22Rv1 (cell line): ENCODE measurements at regions not wholly inside any gene's neighbourhood (a gene's known extent, or its start where the extent isn't known, plus 50 kb on each side); places are given as distances from the start of the nearest gene placed in this dataset.

ENCODE experiments used
- H3K27ac ChIP-seq: fragments of 450-650 bp; 2 replicates; pipeline ENCODE4 v1.5.1; 2017
- ZFX ChIP-seq: fragments of 450-650 bp; IDR thresholded peaks from 2 replicates; pipeline ENCODE4 v1.6.1; 2017; ENCODE audit warnings: antibody characterized with exemption, borderline replicate concordance
- TF ChIP-seq, protein P1 (sequence below): fragments of 450-650 bp; IDR thresholded peaks from 2 replicates; pipeline ENCODE4 v1.5.1; 2017; ENCODE audit warnings: mild to moderate bottlenecking

DNA sequence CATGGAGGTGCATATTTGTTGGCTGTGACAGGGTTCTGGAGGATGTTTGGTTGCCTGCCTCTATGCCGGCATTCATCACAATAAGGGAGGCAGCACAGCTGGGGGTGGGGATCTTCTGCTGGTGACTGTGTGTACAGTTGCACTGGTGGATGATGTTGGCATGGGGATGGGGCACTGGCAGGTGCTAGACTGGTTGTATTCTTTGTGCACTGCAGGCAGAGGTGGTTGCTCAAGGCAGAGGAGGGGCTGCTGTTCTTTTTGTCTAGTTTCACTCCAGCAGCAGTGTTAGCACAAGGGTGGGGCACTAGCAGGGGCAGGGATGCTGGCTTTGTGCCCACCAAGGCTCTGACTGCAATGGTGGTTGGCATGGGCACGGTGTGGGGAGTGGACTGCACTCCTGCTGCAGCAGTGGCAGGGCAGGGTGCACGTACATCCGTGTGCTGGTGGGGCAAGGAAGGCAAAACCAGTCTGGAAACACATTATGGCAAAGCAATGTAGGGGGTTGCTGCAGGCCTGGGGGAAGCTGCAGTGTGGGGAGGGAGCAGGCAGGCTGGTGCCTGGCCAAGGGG lies 69.3 kb downstream of the ISOC1 start:
- TF ChIP-seq, protein P1, sequence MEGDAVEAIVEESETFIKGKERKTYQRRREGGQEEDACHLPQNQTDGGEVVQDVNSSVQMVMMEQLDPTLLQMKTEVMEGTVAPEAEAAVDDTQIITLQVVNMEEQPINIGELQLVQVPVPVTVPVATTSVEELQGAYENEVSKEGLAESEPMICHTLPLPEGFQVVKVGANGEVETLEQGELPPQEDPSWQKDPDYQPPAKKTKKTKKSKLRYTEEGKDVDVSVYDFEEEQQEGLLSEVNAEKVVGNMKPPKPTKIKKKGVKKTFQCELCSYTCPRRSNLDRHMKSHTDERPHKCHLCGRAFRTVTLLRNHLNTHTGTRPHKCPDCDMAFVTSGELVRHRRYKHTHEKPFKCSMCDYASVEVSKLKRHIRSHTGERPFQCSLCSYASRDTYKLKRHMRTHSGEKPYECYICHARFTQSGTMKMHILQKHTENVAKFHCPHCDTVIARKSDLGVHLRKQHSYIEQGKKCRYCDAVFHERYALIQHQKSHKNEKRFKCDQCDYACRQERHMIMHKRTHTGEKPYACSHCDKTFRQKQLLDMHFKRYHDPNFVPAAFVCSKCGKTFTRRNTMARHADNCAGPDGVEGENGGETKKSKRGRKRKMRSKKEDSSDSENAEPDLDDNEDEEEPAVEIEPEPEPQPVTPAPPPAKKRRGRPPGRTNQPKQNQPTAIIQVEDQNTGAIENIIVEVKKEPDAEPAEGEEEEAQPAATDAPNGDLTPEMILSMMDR, result no peak
- no peak for TF ChIP-seq ZFX
- H3K27ac ChIP-seq, result no peak overlapping the region

DNA sequence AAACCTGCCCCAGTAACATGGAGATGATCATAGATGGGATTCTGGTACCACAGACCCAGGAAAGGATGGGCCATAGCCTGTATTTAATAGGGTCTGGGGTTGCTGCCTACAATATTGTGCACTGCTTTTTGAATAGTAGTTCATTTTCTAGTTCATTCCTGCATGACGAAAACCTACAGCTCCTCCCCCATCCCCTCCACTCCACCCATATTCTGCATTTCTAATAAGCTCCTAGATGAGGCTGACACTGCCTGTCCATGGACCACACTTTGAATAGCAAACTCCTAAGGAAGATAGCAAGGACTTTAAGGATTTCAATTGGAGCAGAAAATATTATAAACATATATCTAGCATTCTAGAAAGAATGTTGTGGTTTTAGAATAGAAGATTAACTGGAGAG lies 75.5 kb downstream of the ISOC1 start:
- H3K27ac ChIP-seq, result no peak overlapping the region
- TF ChIP-seq ZFX, result no peak
- TF ChIP-seq, protein P1, result no peak

DNA sequence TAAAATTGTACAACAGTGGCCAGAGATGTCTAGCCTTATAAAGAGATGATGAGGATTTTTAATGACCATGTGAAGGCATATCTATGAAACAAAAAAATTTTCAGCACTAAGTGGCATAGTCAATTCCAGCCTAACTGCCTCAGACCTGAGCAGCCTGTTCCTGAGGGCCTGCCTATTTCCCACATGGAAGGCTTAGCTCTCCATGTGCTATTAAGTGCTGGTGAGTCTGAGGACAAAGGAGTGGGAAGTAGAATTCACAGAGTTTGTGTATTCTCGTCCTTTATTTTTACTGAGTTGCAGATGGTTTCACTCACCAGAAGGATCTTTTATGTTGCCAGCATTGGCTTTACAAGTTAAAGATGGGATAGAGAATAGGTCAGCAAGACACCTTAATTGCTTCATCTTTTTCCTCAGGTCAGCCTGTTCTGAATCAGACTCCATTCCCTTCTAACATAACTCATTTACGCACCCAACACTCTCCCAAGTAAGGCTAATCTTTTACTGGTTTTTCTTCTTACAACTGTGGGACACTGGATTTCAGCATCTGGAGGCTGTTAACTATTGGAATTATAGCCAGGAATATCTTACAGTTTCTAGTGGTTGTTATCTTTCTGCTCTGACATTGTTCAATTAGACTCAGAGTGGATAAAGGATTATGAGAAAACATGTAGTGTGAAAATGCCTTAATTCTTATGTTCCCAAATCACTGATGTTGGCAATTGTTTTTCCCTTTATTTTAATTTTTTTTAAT lies 76.8 kb downstream of the ISOC1 start:
- TF ChIP-seq, protein P1, result no peak
- no peak for TF ChIP-seq ZFX
- H3K27ac ChIP-seq, result no peak overlapping the region

- H3K27ac ChIP-seq, result no peak overlapping the region
- no peak for TF ChIP-seq ZFX
- TF ChIP-seq, protein P1, result peak; percentile 59
Measured at GRCh38 chr5:129172580-129172979, 78.0 kb downstream of the ISOC1 start.

DNA sequence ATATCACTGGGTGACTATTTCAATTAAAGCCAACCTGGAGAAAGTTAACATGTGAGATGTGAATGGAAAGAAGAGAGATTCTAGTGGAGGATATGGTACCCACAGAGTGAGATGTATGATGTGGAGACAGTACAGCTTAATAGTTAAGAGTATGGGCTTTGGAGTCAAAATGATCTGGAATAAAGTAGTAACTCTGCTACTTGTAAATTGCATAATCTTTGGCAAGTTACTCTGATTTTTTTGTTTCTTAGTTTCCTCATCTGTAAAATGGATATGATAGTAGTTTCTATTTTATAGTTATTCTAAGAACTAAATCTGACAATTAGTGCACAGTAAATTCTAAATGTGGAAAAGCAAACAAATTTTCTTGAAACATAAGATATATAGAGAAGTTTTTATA lies 79.2 kb downstream of the ISOC1 start:
- H3K27ac ChIP-seq, result no peak overlapping the region
- no peak for TF ChIP-seq ZFX
- TF ChIP-seq, protein P1, result no peak

GRCh38 chr5:129174480-129174879 lies 79.9 kb downstream of the ISOC1 start:
- H3K27ac ChIP-seq, result no peak overlapping the region
- TF ChIP-seq, protein P1, result no peak
- no peak for TF ChIP-seq ZFX

- TF ChIP-seq, protein P1, result no peak
- TF ChIP-seq ZFX, result no peak
- H3K27ac ChIP-seq, result no peak overlapping the region
Measured at GRCh38 chr5:129177451-129177850, 82.9 kb downstream of the ISOC1 start.
